GM12878 (cell line): ENCODE measurements at regions not wholly inside any gene's neighbourhood (a gene's known extent, or its start where the extent isn't known, plus 50 kb on each side); places are given as distances from the start of the nearest gene placed in this dataset.

Experiments used
- ATAC-seq: fragments of 200-7000 bp; cut with Tn5 transposase; 3 replicates; pipeline ENCODE4 v1.9.1; 2020; ENCODE audit warnings: mild to moderate bottlenecking, moderate library complexity
- BruUV-seq: library from RNA; stranded (reverse); fragments of 400-500 nt; replicated peaks from 2 replicates; lab custom pipeline; 2021; lab: Mats Ljungman, UMichigan
- CTCF ChIA-PET: fragments of 300-600 bp; sonication (Branson Sonifier 250); formaldehyde crosslinking; extraction: SDS; loops from one replicate; lab custom pipeline; 2021; ENCODE audit warnings: inconsistent platforms; lab: Yijun Ruan, JAX
- POLR2A ChIA-PET: fragments of 350-600 bp; formaldehyde crosslinking; extraction: SDS; loops from one replicate; lab custom pipeline; 2021; ENCODE audit warnings: inconsistent platforms; lab: Charles Lee
- RAD21 ChIA-PET: fragments of 300-600 bp; sonication (Branson Sonifier 250); formaldehyde crosslinking; loops from one replicate; lab custom pipeline; 2023; ENCODE audit warnings: antibody characterized with exemption; ENCODE audit not compliant: unreplicated experiment; lab: Charles Lee
- SMC1A ChIA-PET: fragments of 300-600 bp; sonication (Branson Sonifier 250); formaldehyde crosslinking; loops from one replicate; lab custom pipeline; 2023; ENCODE audit not compliant: unreplicated experiment, uncharacterized antibody; lab: Charles Lee
- DNase-seq: peaks from one replicate; pipeline ENCODE4 v3.0.0-alpha.2; 2011; ENCODE audit warnings: low read depth, low spot score
- FAIRE-seq: peaks from 3 replicates; lab custom pipeline; 2011; peaks lifted over from hg19 to GRCh38; lab: Jason Lieb, UNC
- H2AFZ ChIP-seq: 2 replicates; pipeline ENCODE4 v1.6.0; 2011; ENCODE audit warnings: low read depth, low read length, control low read depth; ENCODE audit not compliant: control insufficient read depth
- H3K27ac ChIP-seq: 2 replicates; pipeline ENCODE4 v1.5.1; 2011; ENCODE audit warnings: control low read depth; ENCODE audit not compliant: control insufficient read depth, insufficient read depth
- H3K27me3 ChIP-seq, 2 experiments: replicated peaks in 1 of 2; 2 replicates each; pipeline versions ENCODE4 v1.6.0 to v1.6.1; 2011; ENCODE audit warnings: low read length in 1 of 2; ENCODE audit not compliant: control insufficient read depth in 2 of 2, insufficient read depth in 2 of 2
- H3K36me3 ChIP-seq, 2 experiments: 2 replicates each; pipeline ENCODE4 v1.5.1; 2011; ENCODE audit warnings: low read length in 1 of 2; ENCODE audit not compliant: control insufficient read depth in 2 of 2, insufficient read depth in 2 of 2
- H3K4me1 ChIP-seq: 2 replicates; pipeline ENCODE4 v1.6.1; 2011; ENCODE audit warnings: mild to moderate bottlenecking, low read length, moderate library complexity, mixed read lengths; ENCODE audit not compliant: control insufficient read depth, insufficient read depth
- H3K4me2 ChIP-seq: 2 replicates; pipeline ENCODE4 v1.6.0; 2011; ENCODE audit warnings: control low read depth; ENCODE audit not compliant: control insufficient read depth, insufficient read depth
- H3K4me3 ChIP-seq: fragments of 200-600 bp; sonication (generic); 2 replicates; pipeline ENCODE4 v1.5.1; 2016
- H3K79me2 ChIP-seq: 2 replicates; pipeline ENCODE4 v1.6.0; 2011; ENCODE audit warnings: low read length; ENCODE audit not compliant: control insufficient read depth, insufficient read depth
- H3K9ac ChIP-seq: 2 replicates; pipeline ENCODE4 v1.8.0; 2011; ENCODE audit warnings: low read length, control low read depth, mixed read lengths; ENCODE audit not compliant: control insufficient read depth, insufficient read depth
- H3K9me3 ChIP-seq: replicated peaks from 3 replicates; pipeline ENCODE4 v1.5.1; 2011; ENCODE audit warnings: mild to moderate bottlenecking, low read length; ENCODE audit not compliant: control insufficient read depth, insufficient read depth
- H4K20me1 ChIP-seq: 2 replicates; pipeline ENCODE4 v1.6.0; 2011; ENCODE audit not compliant: control insufficient read depth, insufficient read depth
- CTCF ChIP-seq, 3 experiments: IDR thresholded peaks in 2 of 3; conservative IDR thresholded peaks in 1 of 3; 2 replicates each; pipeline ENCODE4 v1.5.1; 2011; ENCODE audit warnings: low read depth in 3 of 3, low read length in 3 of 3, mild to moderate bottlenecking in 3 of 3, control low read depth in 2 of 3, moderate library complexity in 2 of 3, inconsistent platforms in 1 of 3, mixed read lengths in 1 of 3; ENCODE audit not compliant: control insufficient read depth in 2 of 3, insufficient read depth in 1 of 3; ENCODE audit errors: extremely low read depth in 1 of 3
- RAD21 ChIP-seq: IDR thresholded peaks from 2 replicates; pipeline ENCODE4 v1.6.1; 2011; ENCODE audit warnings: mild to moderate bottlenecking, low read depth, low read length, moderate library complexity; ENCODE audit not compliant: insufficient read depth
- RFX5 ChIP-seq: IDR thresholded peaks from 2 replicates; pipeline ENCODE4 v1.6.1; 2011; ENCODE audit warnings: low read depth, low read length, improper control_type of control experiment
- SMC3 ChIP-seq: IDR thresholded peaks from 2 replicates; pipeline ENCODE4 v1.6.1; 2011; ENCODE audit warnings: low read length, improper control_type of control experiment, borderline replicate concordance
- YY1 ChIP-seq: IDR thresholded peaks from 2 replicates; pipeline ENCODE4 v1.6.1; 2011; ENCODE audit warnings: low read depth, mild to moderate bottlenecking, low read length
- ZBTB33 ChIP-seq: fragments of 450-650 bp; IDR thresholded peaks from 2 replicates; pipeline ENCODE4 v1.6.1; 2017; ENCODE audit warnings: mild to moderate bottlenecking
- ZNF592 ChIP-seq: fragments of 450-650 bp; IDR thresholded peaks from 2 replicates; pipeline ENCODE4 v1.6.1; 2017; ENCODE audit warnings: mild to moderate bottlenecking, moderate library complexity
- WGBS: methylation state at CpG from one replicate; pipeline ENCODE4 v1.1.6; 2016; ENCODE audit warnings: low lambda C conversion rate; ENCODE audit not compliant: insufficient replicate concordance, insufficient coverage; ENCODE audit errors: missing lambda C conversion rate; 5-methylcytosine and 5-hydroxymethylcytosine counted together
- in situ Hi-C: fragments of 300-500 bp; cut with MboI; formaldehyde crosslinking; loops from 9 replicates; pipeline ENCODE4 v1.14.3; 2018; ENCODE audit warnings: mixed read lengths
- intact Hi-C: fragments of 100-400 bp; cut with micrococcal nuclease; formaldehyde crosslinking; loops from one replicate; pipeline ENCODE4 v1.14.2; 2022; ENCODE audit not compliant: unreplicated experiment
- TF ChIP-seq, protein P1 (sequence below): fragments of 450-650 bp; IDR thresholded peaks from 2 replicates; pipeline ENCODE4 v1.6.1; 2016; ENCODE audit warnings: mild to moderate bottlenecking, moderate library complexity, borderline replicate concordance

GRCh38 chr6:84428300-84428907, 201.0 kb upstream of the CEP162 start:
- H3K27me3 ChIP-seq: no peaks in the 10 kb centered on the region
- 8% methylated on average over 6 of the region's 6 CpGs for WGBS
- RAD21 ChIA-PET: interaction anchor here (0.8 to 1.9 kb wide), 18 partner anchors 15 to 697 kb away, joined by 3 to 27 read pairs (median 4); no protein-coding TSS in a partner anchor
- no peak overlapping the region for H3K27ac ChIP-seq
- H4K20me1 ChIP-seq: no peaks in the 10 kb centered on the region
- TF ChIP-seq, protein P1, sequence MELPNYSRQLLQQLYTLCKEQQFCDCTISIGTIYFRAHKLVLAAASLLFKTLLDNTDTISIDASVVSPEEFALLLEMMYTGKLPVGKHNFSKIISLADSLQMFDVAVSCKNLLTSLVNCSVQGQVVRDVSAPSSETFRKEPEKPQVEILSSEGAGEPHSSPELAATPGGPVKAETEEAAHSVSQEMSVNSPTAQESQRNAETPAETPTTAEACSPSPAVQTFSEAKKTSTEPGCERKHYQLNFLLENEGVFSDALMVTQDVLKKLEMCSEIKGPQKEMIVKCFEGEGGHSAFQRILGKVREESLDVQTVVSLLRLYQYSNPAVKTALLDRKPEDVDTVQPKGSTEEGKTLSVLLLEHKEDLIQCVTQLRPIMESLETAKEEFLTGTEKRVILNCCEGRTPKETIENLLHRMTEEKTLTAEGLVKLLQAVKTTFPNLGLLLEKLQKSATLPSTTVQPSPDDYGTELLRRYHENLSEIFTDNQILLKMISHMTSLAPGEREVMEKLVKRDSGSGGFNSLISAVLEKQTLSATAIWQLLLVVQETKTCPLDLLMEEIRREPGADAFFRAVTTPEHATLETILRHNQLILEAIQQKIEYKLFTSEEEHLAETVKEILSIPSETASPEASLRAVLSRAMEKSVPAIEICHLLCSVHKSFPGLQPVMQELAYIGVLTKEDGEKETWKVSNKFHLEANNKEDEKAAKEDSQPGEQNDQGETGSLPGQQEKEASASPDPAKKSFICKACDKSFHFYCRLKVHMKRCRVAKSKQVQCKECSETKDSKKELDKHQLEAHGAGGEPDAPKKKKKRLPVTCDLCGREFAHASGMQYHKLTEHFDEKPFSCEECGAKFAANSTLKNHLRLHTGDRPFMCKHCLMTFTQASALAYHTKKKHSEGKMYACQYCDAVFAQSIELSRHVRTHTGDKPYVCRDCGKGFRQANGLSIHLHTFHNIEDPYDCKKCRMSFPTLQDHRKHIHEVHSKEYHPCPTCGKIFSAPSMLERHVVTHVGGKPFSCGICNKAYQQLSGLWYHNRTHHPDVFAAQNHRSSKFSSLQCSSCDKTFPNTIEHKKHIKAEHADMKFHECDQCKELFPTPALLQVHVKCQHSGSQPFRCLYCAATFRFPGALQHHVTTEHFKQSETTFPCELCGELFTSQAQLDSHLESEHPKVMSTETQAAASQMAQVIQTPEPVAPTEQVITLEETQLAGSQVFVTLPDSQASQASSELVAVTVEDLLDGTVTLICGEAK: no peak
- TF ChIP-seq CTCF (IDR thresholded peaks at IDR 0.05 in 2 of 3, conservative IDR thresholded peaks at IDR 0.05 in 1 of 3; ENCODE audit: control insufficient read depth in 2 of 3, extremely low read depth in 1 of 3, insufficient read depth in 1 of 3, low read depth in 3 of 3, low read length in 3 of 3) (peak; percentile 74 to 79 (median 77)), SMC3 (peak; percentile 87), RFX5 (no peak), ZBTB33 (no peak), RAD21 (peak; percentile 69), YY1 (0 out of 2 replicates have a peak, but pooled peaks have one; percentile 41), ZNF592 (peak; percentile 83)
- TF ChIP-seq, all 136 proteins: peak for 5
- CTCF ChIA-PET: interaction anchor here (0.6 to 5.1 kb wide), 48 partner anchors 11 to 897 kb away, joined by 3 to 55 read pairs (median 5); partner anchors contain the start of gene CEP162
- intact Hi-C loops: loop anchor here (1.0 to 2.0 kb wide), 4 partner anchors 118 to 699 kb away; no protein-coding TSS in a partner anchor
- Histone ChIP-seq H3K36me3 (no peaks in the 10 kb centered on the region), H3K4me2 (no peak overlapping the region), H3K79me2 (no peaks in the 10 kb centered on the region), H3K9me3 (no peaks in the 10 kb centered on the region), H3K9ac (no peak overlapping the region), H3K4me1 (no peaks in the 10 kb centered on the region), H3K4me3 (no peak overlapping the region), H2AFZ (no peak overlapping the region)
- DNase-seq: no peak
- POLR2A ChIA-PET: interaction anchor here (0.5 to 1.0 kb wide), 2 partner anchors 89 to 144 kb away, joined by 3 read pairs; no protein-coding TSS in a partner anchor
- in situ Hi-C loops: loop anchor here (5.0 to 10.0 kb wide), 2 partner anchors 696 to 894 kb away; no protein-coding TSS in a partner anchor
- FAIRE-seq: no peak
- BruUV-seq: no TSS peak
- SMC1A ChIA-PET: interaction anchor here (0.7 to 3.8 kb wide), 30 partner anchors 9 to 895 kb away, joined by 3 to 37 read pairs (median 3); no protein-coding TSS in a partner anchor
- peak; percentile 91 for ATAC-seq
